ENCODE measurements at regions not wholly inside any gene's neighbourhood (a gene's known extent, or its start where the extent isn't known, plus 50 kb on each side); places are given as distances from the start of the nearest gene placed in this dataset.
"Not testable (repeated sequence)": the region's sequence is repeated elsewhere in the genome, so short reads cannot be mapped to it uniquely, and the experiment has no call there.

DNA sequence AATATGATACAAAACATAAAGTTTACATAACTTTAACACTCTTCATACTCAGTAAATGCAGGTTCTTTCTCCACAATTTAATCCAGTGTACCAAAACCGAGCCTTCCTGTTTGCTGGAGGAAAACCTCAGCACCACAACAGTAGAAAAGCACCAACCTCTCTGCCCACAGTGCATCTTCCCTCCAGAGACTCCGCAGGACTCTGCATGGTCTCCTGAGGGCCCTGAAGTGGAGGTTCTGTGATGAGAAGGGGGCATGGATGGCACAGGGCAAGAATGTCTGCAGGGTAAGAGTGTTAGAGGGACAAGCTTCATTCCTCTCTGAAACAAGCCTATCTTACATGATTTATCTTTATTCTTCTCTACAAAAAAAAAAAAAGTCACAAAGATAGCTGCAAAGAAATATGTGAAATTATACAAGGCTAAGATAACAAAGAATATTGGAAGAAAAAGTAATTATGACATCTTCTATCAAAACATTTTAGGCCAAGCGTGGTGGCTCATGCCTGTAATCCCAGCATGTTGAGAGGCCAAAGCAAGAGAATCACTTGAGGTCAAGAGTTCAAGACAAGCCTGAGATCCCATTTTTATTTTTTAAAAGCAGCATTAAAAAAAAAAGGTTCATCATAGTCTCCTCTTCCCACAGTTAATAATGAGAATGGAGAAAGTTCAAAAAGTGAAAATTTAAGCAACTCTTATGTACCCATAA, 102.0 kb downstream of the VPREB1 start:
- no peak for DNase-seq (ENCODE audit: low spot score)

DNA sequence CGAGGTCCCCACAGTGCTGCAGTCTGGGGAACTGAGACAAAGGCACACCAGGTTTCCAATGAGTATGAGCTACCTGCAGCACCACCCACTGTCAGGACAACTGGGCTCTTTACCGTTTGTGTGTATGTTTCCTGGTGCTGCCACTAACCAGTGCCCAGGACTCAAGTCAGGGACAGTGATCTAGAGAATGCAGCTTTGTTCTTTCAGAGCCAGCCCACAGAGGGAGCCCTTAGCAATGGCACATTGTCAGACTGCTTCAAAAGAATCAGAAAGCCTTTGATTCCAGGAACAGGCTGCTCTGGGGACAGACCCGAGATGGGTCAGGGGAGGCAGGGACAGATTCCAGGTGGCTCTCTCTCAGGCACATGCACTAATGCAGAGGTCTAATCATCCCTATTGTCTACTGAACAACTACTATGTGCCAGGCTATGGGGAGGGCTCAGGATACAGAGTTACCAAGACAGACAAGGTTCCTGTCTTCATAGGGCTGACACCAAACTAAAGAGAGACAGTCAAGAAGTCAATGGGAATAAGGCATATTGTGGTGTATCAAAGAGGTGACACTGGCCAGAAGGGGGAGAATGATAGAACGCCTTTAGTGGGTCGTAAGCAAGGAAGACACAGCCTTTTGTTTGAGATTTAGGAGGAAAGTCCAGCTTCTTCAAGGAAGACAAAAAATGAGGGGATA, 103.7 kb downstream of the VPREB1 start:
- no peak for DNase-seq (ENCODE audit: low spot score)

DNA sequence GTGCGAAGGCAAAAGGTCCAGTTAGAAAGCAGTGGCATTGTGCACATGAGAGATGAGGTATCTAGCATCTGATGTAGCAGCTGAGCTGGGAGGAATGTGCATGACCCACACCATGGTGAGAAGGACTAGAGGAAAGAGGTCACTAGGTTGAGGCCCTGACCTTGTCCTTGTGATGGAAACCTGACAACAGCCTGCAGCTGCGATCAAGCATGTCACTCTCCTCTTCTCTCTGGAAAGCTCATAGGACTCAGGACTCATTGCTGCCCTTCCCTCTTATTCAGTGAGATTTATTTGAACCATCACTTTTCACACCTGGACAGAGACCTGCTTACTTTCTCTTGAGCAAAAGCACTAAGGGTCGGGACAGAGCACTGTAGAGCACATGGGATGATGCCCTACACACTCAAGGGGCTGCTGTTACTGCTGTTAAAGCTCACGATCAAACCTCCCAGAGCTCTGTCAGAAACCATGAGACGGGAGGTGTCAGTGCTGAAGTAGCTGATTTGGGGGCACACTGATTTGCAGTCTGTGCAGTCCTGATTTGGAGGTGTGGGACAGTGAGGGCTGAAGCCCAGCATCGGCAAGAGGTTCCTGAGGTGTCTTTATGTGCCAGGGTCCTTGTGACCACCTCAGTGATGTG, 104.3 kb downstream of the VPREB1 start:
- no peak for DNase-seq (ENCODE audit: low spot score)

DNA sequence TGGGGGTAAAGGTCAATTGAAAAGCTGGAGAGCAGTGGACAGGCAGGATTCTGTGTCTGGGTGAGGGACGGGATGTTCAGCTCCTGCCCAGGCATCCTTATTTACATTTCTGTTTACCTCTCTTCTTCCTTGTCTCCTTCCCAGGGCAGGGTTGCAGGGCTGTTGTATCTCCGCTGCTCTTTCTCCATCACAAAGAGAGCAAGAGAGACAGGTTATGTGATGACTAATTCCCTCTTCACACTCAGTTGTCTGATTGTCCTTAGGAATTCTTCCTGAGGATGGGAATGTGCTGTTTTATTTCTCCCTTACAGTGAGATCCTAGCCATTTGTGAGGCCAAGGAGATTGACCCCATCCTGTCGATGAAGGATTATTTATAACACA, 104.9 kb downstream of the VPREB1 start:
- DNase-seq (ENCODE audit: low spot score): no peak

DNA sequence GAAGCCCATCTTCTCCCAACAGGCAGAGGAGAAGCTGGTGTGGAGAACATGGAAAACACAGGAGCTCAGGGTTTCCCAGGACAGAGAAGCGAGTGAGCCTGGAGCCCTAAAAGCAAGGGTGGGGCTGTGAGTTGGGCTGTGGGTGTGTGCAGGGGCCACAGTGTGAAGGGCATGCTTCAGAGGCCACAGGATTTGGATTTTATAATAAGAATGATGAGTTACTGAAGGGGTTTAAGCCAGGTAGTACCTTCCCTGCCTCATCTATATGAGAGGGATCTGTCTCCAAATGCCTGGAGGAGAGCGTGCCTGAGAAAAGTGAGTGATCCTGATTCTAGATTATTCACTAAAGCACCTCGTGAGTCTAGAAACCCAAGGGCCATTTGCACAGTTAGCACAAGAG, 106.8 kb downstream of the VPREB1 start:
- no peak for DNase-seq (ENCODE audit: low spot score)

DNA sequence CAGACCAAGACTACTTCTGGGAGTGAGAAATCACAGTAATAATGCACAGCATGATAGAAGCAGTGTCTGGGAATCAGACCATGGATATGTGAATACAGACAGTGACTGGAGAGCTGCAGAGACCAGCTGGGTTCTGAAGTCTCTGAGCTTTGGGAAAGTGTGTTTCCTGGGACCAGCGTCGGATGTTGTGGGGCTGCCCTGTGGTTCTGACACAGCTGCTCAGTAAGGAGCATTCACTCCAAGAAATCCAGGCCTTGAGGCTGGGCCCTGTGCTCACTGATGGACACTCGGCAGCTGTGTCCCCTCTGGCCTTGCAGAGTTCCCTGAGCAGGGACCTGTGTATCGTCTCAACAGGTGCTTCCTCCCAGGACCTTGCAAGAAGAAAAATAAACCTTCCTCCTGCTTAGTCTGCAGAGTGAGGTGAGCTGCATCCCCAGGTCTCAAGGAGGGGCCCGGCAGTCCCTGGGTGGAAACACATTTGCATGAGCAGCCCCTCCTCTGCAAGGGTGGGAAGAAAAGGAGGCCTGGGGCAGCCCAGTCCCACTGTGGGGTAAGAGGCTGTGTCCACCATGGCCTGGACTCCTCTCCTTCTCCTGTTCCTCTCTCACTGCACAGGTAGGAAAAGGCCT, 107.9 kb downstream of the VPREB1 start:
- no peak for DNase-seq (ENCODE audit: low spot score)

DNA sequence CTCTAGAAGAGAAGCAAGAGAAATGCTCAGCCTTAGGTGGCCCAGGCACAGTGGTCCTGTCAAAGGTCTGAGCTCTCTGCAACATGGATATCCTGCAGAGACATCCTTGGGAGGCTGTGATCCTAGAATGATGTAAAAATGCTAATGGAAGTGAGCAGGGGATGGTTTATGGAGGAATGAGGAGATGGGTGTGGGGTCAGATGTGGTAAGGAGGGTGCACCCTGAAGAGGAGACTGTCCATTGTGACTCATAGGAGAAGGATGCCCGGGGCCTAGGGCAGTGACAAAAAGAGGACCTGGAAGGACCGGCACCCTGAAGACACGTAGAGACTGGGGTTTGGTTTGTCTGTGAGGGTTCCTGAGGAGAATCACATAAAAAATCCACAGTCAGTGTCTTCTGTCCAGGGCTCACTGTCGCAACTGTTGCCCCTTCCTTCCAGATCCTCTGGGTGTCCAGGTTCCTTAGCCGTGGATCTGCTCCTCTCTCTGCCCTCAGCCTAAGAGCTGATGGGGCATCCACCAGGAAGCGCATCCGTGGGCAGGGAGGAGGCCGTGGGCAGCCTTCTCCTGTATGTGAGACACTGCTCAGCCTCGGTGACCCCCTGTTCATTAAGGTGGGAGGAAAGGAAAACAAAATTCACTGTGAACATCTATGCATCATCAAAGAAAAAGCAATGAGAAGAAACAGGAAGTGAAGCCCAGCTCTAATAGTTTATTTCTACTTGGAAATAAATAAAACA, 110.7 kb downstream of the VPREB1 start:
- DNase-seq (ENCODE audit: low spot score): no peak

DNA sequence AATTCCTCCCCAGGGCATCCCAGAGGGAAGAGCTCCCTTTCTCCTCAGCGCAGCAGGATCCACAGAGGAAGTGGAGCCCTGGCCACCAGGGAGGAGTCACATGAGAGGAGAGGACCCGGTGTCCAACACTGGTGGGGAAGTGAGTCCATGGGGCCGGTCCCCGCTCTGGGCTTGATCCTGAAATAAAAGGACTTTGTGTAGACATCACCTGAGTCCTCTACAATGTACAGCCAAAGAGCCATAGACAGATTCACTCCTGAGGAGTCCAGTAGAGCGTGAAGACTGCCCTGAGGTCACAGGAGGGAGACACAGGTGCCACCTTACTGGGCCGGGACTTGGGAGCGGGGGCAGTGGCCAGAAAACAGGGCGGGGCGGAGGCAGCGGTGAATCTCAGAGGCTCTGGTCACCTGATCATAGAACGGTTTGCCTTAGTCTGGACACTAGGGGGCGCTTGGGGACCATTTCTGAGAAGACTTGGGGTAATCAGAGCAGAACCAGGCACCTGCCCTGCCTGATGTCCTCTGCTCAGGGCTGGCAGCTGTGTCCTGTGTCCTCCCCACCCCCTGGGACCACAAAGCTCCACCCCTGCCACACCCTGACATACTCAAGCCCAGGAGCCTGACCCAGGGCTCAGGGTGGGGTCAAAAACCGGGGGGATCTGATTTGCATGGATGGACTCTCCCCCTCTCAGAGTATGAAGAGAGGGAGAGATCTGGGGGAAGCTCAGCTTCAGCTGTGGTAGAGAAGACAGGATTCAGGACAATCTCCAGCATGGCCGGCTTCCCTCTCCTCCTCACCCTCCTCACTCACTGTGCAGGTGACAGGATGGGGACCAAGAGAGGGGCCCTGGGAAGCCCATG, 112.7 kb downstream of the VPREB1 start:
- peak; percentile 79 for DNase-seq (ENCODE audit: low spot score)

DNA sequence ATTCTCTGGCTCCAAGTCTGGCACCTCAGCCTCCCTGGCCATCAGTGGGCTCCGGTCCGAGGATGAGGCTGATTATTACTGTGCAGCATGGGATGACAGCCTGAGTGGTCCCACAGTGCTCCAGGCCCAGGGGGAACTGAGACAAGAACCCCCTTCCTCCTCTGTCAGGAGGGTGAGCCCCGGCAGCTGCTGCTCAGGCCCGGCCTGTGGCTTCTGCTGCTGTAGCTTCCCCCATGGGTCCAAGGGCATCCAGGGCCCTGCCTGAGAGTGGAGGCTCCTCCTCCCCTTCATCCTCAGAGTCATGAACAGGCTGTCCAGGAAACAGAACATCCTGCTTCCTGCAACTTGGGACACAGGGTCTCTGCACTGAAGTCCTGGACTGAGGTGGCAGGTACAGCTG, 113.6 kb downstream of the VPREB1 start:
- DNase-seq (ENCODE audit: low spot score): no peak

DNA sequence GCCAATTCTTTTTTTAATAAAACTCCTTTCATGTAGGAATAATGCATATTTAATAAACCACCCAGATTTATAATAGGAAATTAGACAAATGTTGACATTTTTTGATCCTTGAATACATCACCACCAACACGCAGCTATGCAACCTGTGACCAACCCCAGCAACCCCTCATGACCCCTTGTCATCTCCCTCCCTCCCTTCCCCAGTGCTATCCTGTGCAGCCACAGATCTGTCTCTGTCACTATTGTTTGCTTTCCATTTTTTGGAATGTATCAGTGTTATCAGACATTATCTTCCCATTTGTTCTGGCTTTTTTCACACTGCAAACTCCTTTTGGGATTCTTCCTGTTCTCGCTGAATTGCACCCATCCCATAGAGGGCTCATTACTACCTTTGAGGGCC, 114.1 kb downstream of the VPREB1 start:
- no peak for DNase-seq (ENCODE audit: low spot score)

DNA sequence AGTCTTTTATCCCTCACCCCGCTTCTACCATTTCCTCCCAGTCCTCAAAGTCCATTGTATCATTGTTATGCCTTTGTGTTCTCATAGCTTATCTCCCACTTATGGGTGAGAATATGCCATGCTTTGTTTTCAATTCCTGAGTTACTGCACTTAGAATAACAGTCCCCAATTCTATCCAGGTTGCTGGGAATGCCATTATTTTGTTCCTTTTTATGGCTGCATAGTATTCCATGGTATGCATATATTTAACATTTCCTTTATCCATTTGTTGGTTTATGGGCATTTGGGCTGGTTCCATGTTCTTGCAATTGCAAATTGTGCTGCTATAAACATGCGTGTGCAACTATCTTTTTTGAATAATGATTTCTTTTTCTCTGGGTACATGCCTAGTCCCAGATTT, 114.9 kb downstream of the VPREB1 start:
- DNase-seq (ENCODE audit: low spot score): no peak

DNA sequence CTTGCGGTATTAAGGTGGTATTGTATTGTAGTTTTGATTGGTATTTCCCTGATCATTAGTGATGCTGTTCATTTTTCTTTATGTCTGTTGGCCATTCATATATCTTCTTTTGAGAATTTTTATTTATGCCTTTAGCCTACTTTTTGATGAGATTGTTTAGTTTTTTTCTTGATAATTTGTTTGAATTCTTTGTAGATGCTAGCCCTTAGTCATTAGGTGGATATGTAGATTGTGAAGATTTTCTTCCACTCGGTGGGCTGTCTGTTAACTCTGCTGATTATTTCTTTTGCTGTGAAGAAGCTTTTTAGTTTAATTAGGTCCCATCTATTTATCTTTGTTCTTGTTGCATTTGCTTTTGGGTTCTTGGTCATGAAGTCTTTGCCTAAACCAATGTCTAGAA, 115.4 kb downstream of the VPREB1 start:
- DNase-seq (ENCODE audit: low spot score): no peak

DNA sequence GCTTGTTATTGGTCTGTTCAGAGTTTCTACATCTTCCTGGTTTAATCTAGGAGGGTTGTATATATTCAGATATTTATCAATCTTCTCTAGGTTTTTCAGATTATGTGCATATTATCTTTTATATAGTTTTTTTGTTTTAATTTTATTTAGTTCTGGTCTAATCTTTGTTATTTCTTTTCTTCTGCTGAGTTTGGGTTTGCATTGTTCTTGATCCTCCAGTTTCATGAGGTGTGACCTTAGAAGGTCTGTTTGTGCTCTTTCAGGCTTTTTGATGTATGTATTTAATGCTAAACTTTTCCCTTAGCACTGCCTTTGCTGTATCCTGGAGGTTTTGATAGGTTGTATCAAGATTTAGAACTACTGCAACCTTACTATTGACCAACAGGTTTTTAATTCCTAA, 117.7 kb downstream of the VPREB1 start:
- DNase-seq (ENCODE audit: low spot score): no peak

DNA sequence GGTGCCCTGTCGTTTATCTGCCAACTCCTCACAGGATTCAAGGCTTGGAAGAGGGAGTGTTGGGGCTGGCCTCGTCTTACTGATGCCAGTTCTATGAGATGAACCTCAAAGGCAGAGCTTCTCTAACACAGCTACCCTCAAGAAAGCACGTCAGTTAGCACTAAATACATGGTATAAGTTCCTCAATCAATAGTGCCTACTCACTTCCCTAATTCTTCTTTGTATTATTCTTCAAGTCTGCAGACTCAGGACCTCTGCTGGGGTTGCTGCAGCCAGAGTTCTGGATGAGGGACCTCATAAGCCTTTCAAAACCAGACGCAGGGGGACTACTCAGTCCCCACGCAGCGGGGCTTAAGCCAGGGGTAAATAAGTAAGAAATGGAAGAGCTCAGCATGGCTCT, 118.3 kb downstream of the VPREB1 start:
- no peak for DNase-seq (ENCODE audit: low spot score)

DNA sequence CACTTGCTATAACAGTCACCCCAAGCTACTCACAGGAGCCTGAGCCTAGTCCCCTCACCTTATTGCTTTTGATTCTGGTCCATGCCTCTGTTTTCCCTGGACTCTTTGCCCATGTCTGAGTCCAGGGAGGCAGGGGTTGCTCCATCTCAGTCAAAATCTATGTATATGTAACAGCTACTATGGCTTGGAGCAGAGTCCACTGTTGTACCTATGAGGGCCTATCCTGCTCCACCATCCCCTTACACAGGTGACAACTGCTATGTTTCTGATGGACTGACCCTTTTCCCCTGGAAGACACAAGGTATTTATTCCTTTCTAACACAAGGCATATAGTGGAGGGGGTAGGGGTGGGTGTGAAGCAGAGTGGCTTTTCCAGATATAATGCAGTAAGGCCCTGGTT, 119.6 kb downstream of the VPREB1 start:
- DNase-seq (ENCODE audit: low spot score): no peak

DNA sequence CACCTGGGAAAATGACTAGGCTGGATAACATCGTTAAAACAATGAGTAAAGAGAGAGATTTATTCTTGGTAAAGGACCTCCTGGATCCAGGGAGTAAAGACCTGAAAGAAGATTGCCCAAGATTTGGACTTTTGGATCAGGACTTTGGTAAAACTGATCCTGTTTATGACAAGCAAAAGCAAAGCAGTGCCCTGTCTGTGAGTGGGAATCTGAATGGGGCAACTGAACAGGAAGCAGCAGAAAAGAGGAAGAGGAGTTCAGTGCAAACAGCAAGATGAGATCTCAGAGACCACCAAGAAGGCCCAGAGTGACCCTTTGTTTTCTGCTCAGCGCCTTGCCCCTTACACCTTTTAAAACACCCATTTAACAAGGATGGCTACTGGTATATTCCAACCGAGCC, 122.0 kb downstream of the VPREB1 start:
- DNase-seq (ENCODE audit: low spot score): no peak

DNA sequence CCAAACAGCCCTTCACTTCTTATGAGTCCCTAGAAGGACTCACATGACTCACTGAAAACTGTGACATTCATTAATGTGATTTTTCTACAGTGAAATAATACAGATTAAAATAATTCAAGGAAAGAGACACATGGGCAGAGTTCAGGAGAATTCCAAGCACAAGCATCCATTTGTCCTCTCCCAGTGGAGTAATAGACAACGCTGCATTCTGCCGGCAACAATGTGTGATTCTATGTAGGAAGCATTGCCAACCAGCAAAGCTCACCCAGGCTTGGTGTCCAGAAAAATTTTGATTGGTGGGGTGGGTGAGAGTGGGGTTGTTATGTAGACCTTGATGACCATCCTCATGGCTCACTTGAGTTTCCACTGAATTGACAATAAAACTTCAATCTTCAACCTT, 123.9 kb downstream of the VPREB1 start:
- DNase-seq (ENCODE audit: low spot score): no peak

DNA sequence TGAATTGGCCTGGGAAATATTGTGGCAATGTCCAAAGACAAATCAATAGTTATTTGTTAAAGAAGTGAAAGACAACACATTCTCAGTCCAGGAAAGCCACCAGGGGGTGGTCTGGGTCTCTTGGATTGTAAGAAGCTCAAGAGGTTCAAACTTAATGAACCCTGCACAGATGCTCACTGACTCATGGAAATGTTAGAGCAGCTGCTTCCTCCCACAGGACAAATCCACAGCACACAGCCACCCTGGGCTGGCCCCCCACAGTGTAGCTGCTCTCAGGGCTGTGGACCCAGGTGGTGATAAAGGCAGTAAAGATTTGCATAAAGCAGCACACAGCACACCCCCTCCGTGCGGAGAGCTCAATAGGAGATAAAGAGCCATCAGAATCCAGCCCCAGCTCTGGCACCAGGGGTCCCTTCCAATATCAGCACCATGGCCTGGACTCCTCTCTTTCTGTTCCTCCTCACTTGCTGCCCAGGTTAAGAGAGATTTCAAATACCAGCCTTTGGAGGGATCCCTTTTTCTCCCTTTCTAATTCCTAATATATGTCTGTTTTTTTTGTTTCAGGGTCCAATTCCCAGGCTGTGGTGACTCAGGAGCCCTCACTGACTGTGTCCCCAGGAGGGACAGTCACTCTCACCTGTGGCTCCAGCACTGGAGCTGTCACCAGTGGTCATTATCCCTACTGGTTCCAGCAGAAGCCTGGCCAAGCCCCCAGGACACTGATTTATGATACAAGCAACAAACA, 124.8 kb downstream of the VPREB1 start:
- DNase-seq (ENCODE audit: low spot score): not testable (repeated sequence)

DNA sequence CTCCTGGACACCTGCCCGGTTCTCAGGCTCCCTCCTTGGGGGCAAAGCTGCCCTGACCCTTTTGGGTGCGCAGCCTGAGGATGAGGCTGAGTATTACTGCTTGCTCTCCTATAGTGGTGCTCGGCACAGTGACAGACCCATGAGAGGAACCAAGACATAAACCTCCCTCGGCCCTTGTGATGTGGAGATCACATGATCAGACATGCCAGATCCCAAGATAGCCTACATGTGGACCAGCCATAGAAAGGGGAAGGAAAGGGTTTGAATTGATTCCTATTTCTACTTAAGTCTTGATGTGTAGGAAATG, 125.3 kb downstream of the VPREB1 start:
- no peak for DNase-seq (ENCODE audit: low spot score)

DNA sequence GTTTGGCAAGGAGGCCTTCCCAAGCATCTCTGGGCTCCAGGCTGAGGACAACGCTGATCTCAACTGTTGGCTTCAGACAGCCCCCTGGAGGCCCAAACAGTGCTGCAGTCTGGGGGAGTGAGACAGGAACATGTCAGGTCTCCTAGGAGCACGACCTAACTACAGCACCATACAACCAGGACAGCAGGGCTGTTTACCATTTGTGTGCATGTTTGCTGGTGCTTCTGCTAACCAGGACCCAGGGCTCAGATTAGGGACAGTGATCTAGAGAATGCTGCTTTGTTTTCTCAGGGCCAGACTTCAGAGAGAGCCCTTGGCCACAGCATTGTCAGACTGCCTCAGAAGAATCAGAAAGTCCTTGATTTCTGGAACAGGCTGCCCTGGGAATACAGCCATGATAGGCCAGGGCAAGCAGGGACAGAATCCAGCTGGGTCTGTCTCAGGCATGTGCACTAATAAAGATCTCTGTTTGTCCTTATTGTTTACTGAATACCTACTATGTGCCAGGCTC, 126.5 kb downstream of the VPREB1 start:
- no peak for DNase-seq (ENCODE audit: low spot score)

DNA sequence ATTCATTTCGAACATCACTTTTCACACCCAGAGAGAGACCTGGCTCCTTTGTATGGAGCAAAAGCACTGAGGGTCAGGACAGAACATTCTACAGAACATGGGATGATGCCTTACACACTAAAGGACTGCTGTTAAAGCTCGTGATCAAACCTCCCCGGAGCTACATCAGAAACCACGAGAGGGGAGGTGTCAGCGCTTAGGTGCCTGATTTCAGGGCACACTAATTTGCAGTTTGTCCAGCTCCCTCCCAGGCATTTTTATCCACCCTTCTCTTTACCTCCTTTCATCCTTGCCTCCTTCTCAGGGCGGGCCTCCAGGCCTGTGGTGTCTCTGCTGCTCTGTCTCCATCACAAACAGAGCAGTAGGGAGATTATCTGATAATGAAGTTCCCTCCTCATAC, 127.5 kb downstream of the VPREB1 start:
- no peak for DNase-seq (ENCODE audit: low spot score)
